ENCODE measurements at regions not wholly inside any gene's neighbourhood (a gene's known extent, or its start where the extent isn't known, plus 50 kb on each side); places are given as distances from the start of the nearest gene placed in this dataset.

DNA sequence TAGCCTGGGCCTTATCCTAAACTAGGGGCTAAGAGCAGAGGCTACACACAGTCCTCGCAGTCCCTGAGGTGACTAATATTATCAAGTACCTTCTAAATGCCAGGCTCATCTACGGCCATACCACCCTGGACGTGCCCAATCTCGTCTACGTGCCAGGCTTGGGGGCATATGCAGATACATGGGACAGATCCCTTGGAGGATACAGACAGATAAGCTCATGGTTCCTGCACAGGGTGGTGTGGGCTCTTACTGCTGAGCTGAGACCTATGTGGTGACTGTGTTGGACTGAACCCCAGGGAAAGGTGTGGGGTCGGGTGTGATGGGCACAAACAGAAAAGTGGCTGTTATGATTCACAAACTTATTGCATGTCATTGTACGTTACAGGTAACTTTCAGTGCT is 268.4 kb upstream of the NEBL start:
- H3K4me3 ChIP-seq (ENCODE audit: low read length) = no peak overlapping the region
- WGBS (ENCODE audit: insufficient coverage, low lambda C conversion rate) = no CpG with 5 or more reads among the region's 7 CpGs
- no peak for DNase-seq
- no peaks in the 10 kb centered on the region for H3K27me3 ChIP-seq (ENCODE audit: control insufficient read depth, insufficient read depth, low read length)
- H3K36me3 ChIP-seq (ENCODE audit: control insufficient read depth, insufficient read depth, low read length) = no peaks in the 10 kb centered on the region
- no peak overlapping the region for H3K27ac ChIP-seq (ENCODE audit: low read length)
- no peaks in the 10 kb centered on the region for H3K9me3 ChIP-seq (ENCODE audit: control insufficient read depth, low read depth, low read length)
- no peaks in the 10 kb centered on the region for H3K4me1 ChIP-seq (ENCODE audit: control insufficient read depth, insufficient read depth, low read length)

DNA sequence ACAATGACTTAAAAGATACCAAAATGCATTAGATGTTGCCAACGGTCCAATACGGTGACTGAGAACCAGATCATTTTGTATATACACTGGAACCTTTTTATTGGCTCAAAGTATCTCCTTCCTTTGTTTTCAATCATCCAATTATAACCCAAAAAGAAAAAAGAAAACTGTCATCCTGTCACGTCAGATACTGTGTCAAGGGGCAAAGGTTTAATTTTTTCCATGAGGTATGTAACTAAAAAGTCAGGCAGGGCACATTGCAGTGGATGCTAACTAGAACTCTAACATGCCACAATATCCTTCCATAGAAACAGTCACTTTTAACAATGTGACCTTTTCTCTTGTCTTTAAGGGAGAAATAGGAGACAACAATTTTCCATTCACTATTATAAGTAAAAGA is 267.6 kb upstream of the NEBL start:
- Histone ChIP-seq H3K4me3 (ENCODE audit: low read length) (no peak overlapping the region), H3K4me1 (ENCODE audit: control insufficient read depth, insufficient read depth, low read length) (no peaks in the 10 kb centered on the region), H3K27ac (ENCODE audit: low read length) (no peak overlapping the region), H3K36me3 (ENCODE audit: control insufficient read depth, insufficient read depth, low read length) (no peaks in the 10 kb centered on the region), H3K27me3 (ENCODE audit: control insufficient read depth, insufficient read depth, low read length) (no peaks in the 10 kb centered on the region), H3K9me3 (ENCODE audit: control insufficient read depth, low read depth, low read length) (no peaks in the 10 kb centered on the region)
- WGBS (ENCODE audit: insufficient coverage, low lambda C conversion rate) = 83% methylated on average over 2 of the region's 3 CpGs
- DNase-seq = no peak

DNA sequence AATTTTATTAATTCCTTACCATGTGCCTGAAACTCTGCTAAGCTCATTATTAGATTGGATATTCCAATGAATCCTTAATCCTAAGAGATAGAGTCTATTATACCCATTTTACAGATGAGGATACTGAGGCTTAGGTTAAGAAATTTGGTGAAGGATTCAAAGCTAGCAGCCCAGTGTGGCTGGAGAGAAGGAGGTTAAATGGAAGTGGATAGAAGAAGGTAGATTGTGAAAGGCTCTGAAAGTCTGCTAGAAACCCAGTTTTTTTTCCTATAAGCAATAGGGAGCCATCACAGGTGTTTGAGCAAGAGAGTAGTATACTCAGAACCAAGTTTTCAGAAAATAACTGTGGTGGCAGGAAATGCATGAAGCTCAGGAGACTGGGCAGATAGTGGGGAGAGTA is 265.8 kb upstream of the NEBL start:
- Histone ChIP-seq H3K36me3 (ENCODE audit: control insufficient read depth, insufficient read depth, low read length) (no peaks in the 10 kb centered on the region), H3K4me3 (ENCODE audit: low read length) (no peak overlapping the region), H3K4me1 (ENCODE audit: control insufficient read depth, insufficient read depth, low read length) (no peaks in the 10 kb centered on the region), H3K9me3 (ENCODE audit: control insufficient read depth, low read depth, low read length) (no peaks in the 10 kb centered on the region), H3K27me3 (ENCODE audit: control insufficient read depth, insufficient read depth, low read length) (no peaks in the 10 kb centered on the region), H3K27ac (ENCODE audit: low read length) (no peak overlapping the region)
- no peak for DNase-seq

DNA sequence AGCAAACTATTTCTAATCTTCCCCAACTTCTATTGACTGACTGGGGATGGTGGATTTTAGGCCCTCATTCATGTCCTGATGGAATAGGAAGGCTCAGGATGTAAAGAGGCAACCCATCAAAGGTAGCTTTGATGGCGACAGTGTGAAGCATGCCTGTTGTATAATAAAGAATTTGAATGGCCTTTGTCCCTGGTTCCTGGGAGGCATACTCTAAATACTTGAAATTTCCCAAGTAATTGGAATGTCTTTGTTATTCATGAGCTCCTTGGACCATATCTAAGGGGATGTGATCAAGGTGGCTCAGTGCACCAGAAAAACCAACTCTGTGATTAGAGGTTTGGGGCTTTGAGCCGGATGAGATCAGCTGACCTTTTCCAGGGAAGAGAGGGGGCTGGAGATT is 264.5 kb upstream of the NEBL start:
- Histone ChIP-seq H3K4me3 (ENCODE audit: low read length) (no peak overlapping the region), H3K27me3 (ENCODE audit: control insufficient read depth, insufficient read depth, low read length) (no peaks in the 10 kb centered on the region), H3K27ac (ENCODE audit: low read length) (no peak overlapping the region), H3K9me3 (ENCODE audit: control insufficient read depth, low read depth, low read length) (no peaks in the 10 kb centered on the region), H3K4me1 (ENCODE audit: control insufficient read depth, insufficient read depth, low read length) (no peaks in the 10 kb centered on the region), H3K36me3 (ENCODE audit: control insufficient read depth, insufficient read depth, low read length) (no peaks in the 10 kb centered on the region)
- DNase-seq = no peak
- no CpG with 5 or more reads among the region's 2 CpGs for WGBS (ENCODE audit: insufficient coverage, low lambda C conversion rate)

GRCh38 chr10:21161090-21161625 is 264.0 kb upstream of the NEBL start:
- Histone ChIP-seq H3K36me3 (ENCODE audit: control insufficient read depth, insufficient read depth, low read length) (no peaks in the 10 kb centered on the region), H3K27me3 (ENCODE audit: control insufficient read depth, insufficient read depth, low read length) (no peaks in the 10 kb centered on the region), H3K4me1 (ENCODE audit: control insufficient read depth, insufficient read depth, low read length) (no peaks in the 10 kb centered on the region), H3K4me3 (ENCODE audit: low read length) (no peak overlapping the region), H3K9me3 (ENCODE audit: control insufficient read depth, low read depth, low read length) (no peaks in the 10 kb centered on the region), H3K27ac (ENCODE audit: low read length) (no peak overlapping the region)
- no peak for DNase-seq
- WGBS (ENCODE audit: insufficient coverage, low lambda C conversion rate) = no CpG with 5 or more reads among the region's 5 CpGs

DNA sequence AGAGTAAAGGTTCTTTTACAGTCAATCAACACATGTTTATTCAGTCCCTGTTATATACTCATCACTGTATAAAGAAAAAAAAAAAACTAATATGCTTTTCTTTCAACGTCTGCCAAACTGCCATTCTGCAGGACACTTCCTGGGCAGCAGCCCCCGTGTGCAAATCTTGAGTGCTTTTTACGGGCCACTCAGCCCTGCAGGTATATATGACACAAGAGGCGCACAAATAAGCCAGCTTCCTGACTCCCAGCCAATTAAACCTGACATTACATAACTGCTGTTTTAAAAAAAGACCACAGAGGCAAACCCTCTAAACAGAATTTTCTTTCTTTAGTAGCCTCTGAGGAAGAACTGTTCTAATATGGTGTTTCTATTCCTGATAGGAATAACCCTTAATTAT is 263.0 kb upstream of the NEBL start:
- DNase-seq = no peak
- Histone ChIP-seq H3K36me3 (ENCODE audit: control insufficient read depth, insufficient read depth, low read length) (no peaks in the 10 kb centered on the region), H3K27ac (ENCODE audit: low read length) (no peak overlapping the region), H3K4me3 (ENCODE audit: low read length) (no peak overlapping the region), H3K27me3 (ENCODE audit: control insufficient read depth, insufficient read depth, low read length) (no peaks in the 10 kb centered on the region), H3K4me1 (ENCODE audit: control insufficient read depth, insufficient read depth, low read length) (no peaks in the 10 kb centered on the region), H3K9me3 (ENCODE audit: control insufficient read depth, low read depth, low read length) (no peaks in the 10 kb centered on the region)
- WGBS (ENCODE audit: insufficient coverage, low lambda C conversion rate) = no CpG with 5 or more reads among the region's 4 CpGs

DNA sequence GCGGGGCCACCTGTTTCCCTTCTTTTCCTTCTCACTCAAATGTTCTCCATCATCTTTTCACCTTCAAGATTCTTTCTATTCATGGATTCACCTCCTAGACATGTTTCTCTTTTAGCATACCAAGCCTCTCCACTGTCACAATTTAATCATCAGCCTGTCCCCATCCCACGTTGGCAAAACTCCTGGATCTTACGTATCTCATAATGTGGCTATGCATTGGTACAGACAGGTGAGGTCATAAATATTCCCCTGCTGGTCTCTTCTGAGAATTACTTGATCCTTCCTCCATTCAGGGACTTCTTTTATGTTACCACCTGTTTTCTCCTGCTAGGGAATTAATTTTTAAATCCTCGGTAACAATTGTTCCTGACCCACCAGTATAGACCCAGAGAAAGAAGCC is 262.6 kb upstream of the NEBL start:
- WGBS (ENCODE audit: insufficient coverage, low lambda C conversion rate) = 80% methylated on average over 1 of the region's 4 CpGs
- H3K36me3 ChIP-seq (ENCODE audit: control insufficient read depth, insufficient read depth, low read length) = no peaks in the 10 kb centered on the region
- DNase-seq = no peak
- H3K9me3 ChIP-seq (ENCODE audit: control insufficient read depth, low read depth, low read length) = no peaks in the 10 kb centered on the region
- H3K4me1 ChIP-seq (ENCODE audit: control insufficient read depth, insufficient read depth, low read length) = no peaks in the 10 kb centered on the region
- no peak overlapping the region for H3K4me3 ChIP-seq (ENCODE audit: low read length)
- H3K27ac ChIP-seq (ENCODE audit: low read length) = no peak overlapping the region
- no peaks in the 10 kb centered on the region for H3K27me3 ChIP-seq (ENCODE audit: control insufficient read depth, insufficient read depth, low read length)

DNA sequence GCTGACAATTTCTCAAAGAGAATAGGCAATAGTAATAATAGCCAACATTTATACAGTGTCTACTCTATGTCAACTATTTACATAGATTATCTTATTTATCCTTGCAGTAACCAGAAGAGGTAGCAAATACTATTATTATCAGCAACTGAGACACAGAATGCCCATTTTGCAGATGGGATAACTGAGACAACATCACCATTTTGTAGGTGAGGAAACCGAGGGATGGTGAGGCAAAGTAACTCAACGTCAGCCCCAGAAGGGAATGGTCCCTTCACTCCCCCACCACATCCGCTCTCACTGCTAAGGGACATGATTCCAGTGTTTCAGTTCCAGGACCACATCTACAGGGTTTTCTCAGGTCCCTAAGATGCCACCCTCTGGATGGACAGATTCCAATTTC is 261.2 kb upstream of the NEBL start:
- no peak for DNase-seq
- Histone ChIP-seq H3K4me3 (ENCODE audit: low read length) (no peak overlapping the region), H3K36me3 (ENCODE audit: control insufficient read depth, insufficient read depth, low read length) (no peaks in the 10 kb centered on the region), H3K27ac (ENCODE audit: low read length) (no peak overlapping the region), H3K4me1 (ENCODE audit: control insufficient read depth, insufficient read depth, low read length) (no peaks in the 10 kb centered on the region), H3K27me3 (ENCODE audit: control insufficient read depth, insufficient read depth, low read length) (no peaks in the 10 kb centered on the region), H3K9me3 (ENCODE audit: control insufficient read depth, low read depth, low read length) (no peaks in the 10 kb centered on the region)
- WGBS (ENCODE audit: insufficient coverage, low lambda C conversion rate) = no CpG with 5 or more reads among the region's 3 CpGs

- WGBS (ENCODE audit: insufficient coverage, low lambda C conversion rate) = 63% methylated on average over 1 of the region's 4 CpGs
- H3K36me3 ChIP-seq (ENCODE audit: control insufficient read depth, insufficient read depth, low read length) = no peaks in the 10 kb centered on the region
Measured at GRCh38 chr10:21157664-21158063, 260.6 kb upstream of the NEBL start.

GRCh38 chr10:21150166-21150565 is 253.1 kb upstream of the NEBL start:
- Histone ChIP-seq H3K36me3 (ENCODE audit: control insufficient read depth, insufficient read depth, low read length) (no peaks in the 10 kb centered on the region), H3K27ac (ENCODE audit: low read length) (no peak overlapping the region), H3K4me3 (ENCODE audit: low read length) (no peak overlapping the region), H3K9me3 (ENCODE audit: control insufficient read depth, low read depth, low read length) (no peaks in the 10 kb centered on the region), H3K4me1 (ENCODE audit: control insufficient read depth, insufficient read depth, low read length) (no peaks in the 10 kb centered on the region), H3K27me3 (ENCODE audit: control insufficient read depth, insufficient read depth, low read length) (no peaks in the 10 kb centered on the region)
- no peak for DNase-seq
- 90% methylated on average over 4 of the region's 5 CpGs for WGBS (ENCODE audit: insufficient coverage, low lambda C conversion rate)

More at GRCh38 chr10:21157664-21158063, 260.6 kb upstream of the NEBL start:
- Histone ChIP-seq H3K27me3 (ENCODE audit: control insufficient read depth, insufficient read depth, low read length) (no peaks in the 10 kb centered on the region), H3K27ac (ENCODE audit: low read length) (no peak overlapping the region), H3K4me3 (ENCODE audit: low read length) (no peak overlapping the region), H3K9me3 (ENCODE audit: control insufficient read depth, low read depth, low read length) (no peaks in the 10 kb centered on the region), H3K4me1 (ENCODE audit: control insufficient read depth, insufficient read depth, low read length) (no peaks in the 10 kb centered on the region)
- no peak for DNase-seq

- no peaks in the 10 kb centered on the region for H3K4me1 ChIP-seq (ENCODE audit: control insufficient read depth, insufficient read depth, low read length)
- no CpG with 5 or more reads among the region's 1 CpG for WGBS (ENCODE audit: insufficient coverage, low lambda C conversion rate)
- no peak for DNase-seq
Measured at GRCh38 chr10:21146436-21146789, 249.3 kb upstream of the NEBL start.

More at GRCh38 chr10:21146436-21146789, 249.3 kb upstream of the NEBL start:
- Histone ChIP-seq H3K4me3 (ENCODE audit: low read length) (no peak overlapping the region), H3K27ac (ENCODE audit: low read length) (no peak overlapping the region), H3K27me3 (ENCODE audit: control insufficient read depth, insufficient read depth, low read length) (no peaks in the 10 kb centered on the region), H3K36me3 (ENCODE audit: control insufficient read depth, insufficient read depth, low read length) (no peaks in the 10 kb centered on the region), H3K9me3 (ENCODE audit: control insufficient read depth, low read depth, low read length) (no peaks in the 10 kb centered on the region)

Measured in large intestine (tissue), 3 donors.